DOHH2 (cell line): ENCODE measurements at regions not wholly inside any gene's neighbourhood (a gene's known extent, or its start where the extent isn't known, plus 50 kb on each side); places are given as distances from the start of the nearest gene placed in this dataset.

Experiments
- CTCF ChIP-seq: fragments of 200-600 bp; sonication (generic); IDR thresholded peaks from one replicate; pipeline ENCODE4 v1.5.1; 2014; ENCODE audit warnings: antibody characterized with exemption, mild to moderate bottlenecking, low read depth, low read length; ENCODE audit not compliant: poor library complexity, severe bottlenecking
- EZH2phosphoT487 ChIP-seq: fragments of 200-600 bp; sonication (generic); IDR thresholded peaks from 2 replicates; pipeline ENCODE4 v1.6.1; 2017; ENCODE audit warnings: borderline replicate concordance, mild to moderate bottlenecking, antibody characterized with exemption, low read length, moderate library complexity, mixed read lengths

DNA sequence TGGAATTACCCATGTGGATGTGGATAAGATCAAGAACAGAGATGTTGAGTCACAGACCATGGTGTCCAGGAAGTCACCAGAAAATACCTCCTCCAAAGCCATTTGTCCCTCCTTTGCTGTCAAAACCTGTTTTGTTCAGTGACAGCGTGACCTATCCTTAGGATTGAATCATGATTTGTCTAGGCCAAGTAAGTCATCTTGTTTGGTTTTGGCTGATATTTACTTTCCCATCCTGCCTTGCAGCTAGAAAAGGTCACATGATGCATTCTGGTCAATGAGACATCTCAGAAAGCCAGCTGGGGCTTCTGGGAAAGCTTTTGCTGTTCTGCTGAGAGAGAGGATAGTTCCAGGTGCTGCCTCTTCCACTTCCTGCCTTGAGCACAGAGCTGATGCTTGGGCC, 225.3 kb upstream of the ZMIZ1 start:
- TF ChIP-seq CTCF (no peak), EZH2phosphoT487 (no peak)
